Lower leg skin (tissue), 3 donors: ENCODE measurements at regions not wholly inside any gene's neighbourhood (a gene's known extent, or its start where the extent isn't known, plus 50 kb on each side); places are given as distances from the start of the nearest gene placed in this dataset.

Experiments used
- POLR2A ChIP-seq, 2 donors: fragments of 450-650 bp; IDR thresholded peaks; one replicate each; pipeline ENCODE4 v1.6.1; 2016 to 2017; ENCODE audit warnings: antibody characterized with exemption in 2 of 2, mild to moderate bottlenecking in 1 of 2, moderate library complexity in 1 of 2
- TF ChIP-seq, protein P1 (sequence below), 3 donors: fragments of 450-650 bp; IDR thresholded peaks; one replicate each; pipeline ENCODE4 v1.5.1; 2016; ENCODE audit warnings: antibody characterized with exemption in 3 of 3, mild to moderate bottlenecking in 3 of 3, moderate library complexity in 2 of 3

DNA sequence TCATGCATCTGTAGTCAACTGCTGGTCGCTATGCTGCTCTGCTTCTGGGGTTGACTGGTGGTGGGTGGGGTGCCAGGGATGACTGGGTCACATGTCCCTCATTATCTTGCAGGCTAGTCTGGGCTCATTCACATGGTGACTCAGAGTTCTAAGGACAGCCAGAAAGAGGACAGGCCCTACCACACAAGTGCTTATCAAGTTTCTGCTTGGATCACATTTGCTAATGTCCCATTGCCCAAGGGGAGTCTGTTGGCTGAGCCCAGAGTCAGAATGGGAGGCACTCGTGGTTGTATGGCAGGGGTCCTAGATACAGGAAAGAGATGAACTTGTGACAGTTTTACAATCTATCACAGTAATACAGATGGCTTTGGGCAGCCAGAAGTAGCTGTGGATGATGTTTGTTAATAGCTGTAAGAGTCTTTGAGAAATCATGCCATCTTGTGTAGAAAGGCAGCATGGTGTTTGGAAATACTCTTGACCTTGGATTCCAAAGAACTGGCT, 221.3 kb downstream of the GPAT3 start:
- TF ChIP-seq, protein P1, sequence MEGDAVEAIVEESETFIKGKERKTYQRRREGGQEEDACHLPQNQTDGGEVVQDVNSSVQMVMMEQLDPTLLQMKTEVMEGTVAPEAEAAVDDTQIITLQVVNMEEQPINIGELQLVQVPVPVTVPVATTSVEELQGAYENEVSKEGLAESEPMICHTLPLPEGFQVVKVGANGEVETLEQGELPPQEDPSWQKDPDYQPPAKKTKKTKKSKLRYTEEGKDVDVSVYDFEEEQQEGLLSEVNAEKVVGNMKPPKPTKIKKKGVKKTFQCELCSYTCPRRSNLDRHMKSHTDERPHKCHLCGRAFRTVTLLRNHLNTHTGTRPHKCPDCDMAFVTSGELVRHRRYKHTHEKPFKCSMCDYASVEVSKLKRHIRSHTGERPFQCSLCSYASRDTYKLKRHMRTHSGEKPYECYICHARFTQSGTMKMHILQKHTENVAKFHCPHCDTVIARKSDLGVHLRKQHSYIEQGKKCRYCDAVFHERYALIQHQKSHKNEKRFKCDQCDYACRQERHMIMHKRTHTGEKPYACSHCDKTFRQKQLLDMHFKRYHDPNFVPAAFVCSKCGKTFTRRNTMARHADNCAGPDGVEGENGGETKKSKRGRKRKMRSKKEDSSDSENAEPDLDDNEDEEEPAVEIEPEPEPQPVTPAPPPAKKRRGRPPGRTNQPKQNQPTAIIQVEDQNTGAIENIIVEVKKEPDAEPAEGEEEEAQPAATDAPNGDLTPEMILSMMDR (IDR thresholded peaks at IDR 0.05): no peak
- TF ChIP-seq POLR2A (IDR thresholded peaks at IDR 0.05): no peak
